Choroid plexus epithelial cell (primary cell): ENCODE measurements at regions not wholly inside any gene's neighbourhood (a gene's known extent, or its start where the extent isn't known, plus 50 kb on each side); places are given as distances from the start of the nearest gene placed in this dataset.

Source experiments
- DNase-seq: peaks from one replicate; pipeline ENCODE4 v3.0.0-alpha.2; 2010; ENCODE audit warnings: low read depth
- H3K4me3 ChIP-seq: 2 replicates; pipeline ENCODE4 v1.5.1; 2011; ENCODE audit warnings: low read depth, mild to moderate bottlenecking, control low read depth, low read length, moderate library complexity
- CTCF ChIP-seq: conservative IDR thresholded peaks from 2 replicates; pipeline ENCODE4 v1.5.1; 2011; ENCODE audit warnings: low read depth, mild to moderate bottlenecking, control low read depth, inconsistent platforms, low read length, moderate library complexity

- DNase-seq: no peak
- TF ChIP-seq CTCF: no peak
These were observed 61.2 kb downstream of the MBD3L1 start for GRCh38 chr19:8893419-8893818.

GRCh38 chr19:8897106-8897505 is 64.9 kb downstream of the MBD3L1 start:
- DNase-seq: no peak
- TF ChIP-seq CTCF: no peak
- H3K4me3 ChIP-seq: no peak overlapping the region

More at GRCh38 chr19:8893419-8893818, 61.2 kb downstream of the MBD3L1 start:
- no peak overlapping the region for H3K4me3 ChIP-seq

GRCh38 chr19:8899356-8899755 is 67.2 kb downstream of the MBD3L1 start:
- DNase-seq: no peak
- no peak for TF ChIP-seq CTCF
- H3K4me3 ChIP-seq: no peak overlapping the region

- no peak overlapping the region for H3K4me3 ChIP-seq
- no peak for TF ChIP-seq CTCF
These were observed 68.2 kb downstream of the MBD3L1 start for GRCh38 chr19:8900421-8900820.

GRCh38 chr19:8902520-8902919 is 70.3 kb downstream of the MBD3L1 start:
- no peak overlapping the region for H3K4me3 ChIP-seq
- DNase-seq: no peak
- TF ChIP-seq CTCF: no peak

More at GRCh38 chr19:8900421-8900820, 68.2 kb downstream of the MBD3L1 start:
- no peak for DNase-seq

- DNase-seq: no peak
- no peak for TF ChIP-seq CTCF
- H3K4me3 ChIP-seq: no peak overlapping the region
These were observed 72.4 kb downstream of the MBD3L1 start for GRCh38 chr19:8904597-8904996.

GRCh38 chr19:8905342-8905741 is 73.2 kb downstream of the MBD3L1 start:
- no peak overlapping the region for H3K4me3 ChIP-seq
- no peak for DNase-seq
- TF ChIP-seq CTCF: no peak
